GM18858 (cell line): ENCODE measurements at regions not wholly inside any gene's neighbourhood (a gene's known extent, or its start where the extent isn't known, plus 50 kb on each side); places are given as distances from the start of the nearest gene placed in this dataset.
A peak's percentile ranks its signal among the peaks of the same experiment; 100 is the strongest.
"Not testable (repeated sequence)": the region's sequence is repeated elsewhere in the genome, so short reads cannot be mapped to it uniquely, and the experiment has no call there.

Source experiments
- ATAC-seq: cut with Tn5 transposase; IDR thresholded peaks from one replicate; pipeline ENCODE4 v1.9.1; 2021; ENCODE audit not compliant: unreplicated experiment

DNA sequence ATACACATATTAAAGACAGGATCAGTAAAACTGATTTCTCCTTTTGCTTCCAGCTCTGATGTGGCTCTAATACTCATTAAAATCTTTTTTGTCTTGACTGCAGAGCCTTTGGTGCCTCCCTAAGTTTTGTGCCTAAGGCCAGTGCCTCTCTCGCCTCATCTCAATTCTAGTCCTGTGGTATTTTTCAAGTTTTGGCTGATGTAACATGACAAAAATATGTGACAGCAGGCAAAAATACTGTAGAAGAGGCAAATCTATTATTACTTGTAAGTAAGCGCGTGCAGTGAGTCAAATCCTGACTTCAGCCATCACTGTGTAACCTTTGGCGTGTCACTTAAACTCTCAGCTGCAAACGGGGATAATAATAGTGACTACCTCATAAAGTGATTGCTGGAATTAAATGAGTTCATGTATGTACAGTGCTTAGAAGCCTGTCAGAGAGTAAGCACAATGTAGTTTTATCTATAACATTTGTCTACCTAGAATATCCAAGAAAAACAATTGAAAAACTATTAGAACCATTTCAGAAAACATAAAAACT, 74.0 kb downstream of the MAB21L3 start:
- no peak for ATAC-seq

DNA sequence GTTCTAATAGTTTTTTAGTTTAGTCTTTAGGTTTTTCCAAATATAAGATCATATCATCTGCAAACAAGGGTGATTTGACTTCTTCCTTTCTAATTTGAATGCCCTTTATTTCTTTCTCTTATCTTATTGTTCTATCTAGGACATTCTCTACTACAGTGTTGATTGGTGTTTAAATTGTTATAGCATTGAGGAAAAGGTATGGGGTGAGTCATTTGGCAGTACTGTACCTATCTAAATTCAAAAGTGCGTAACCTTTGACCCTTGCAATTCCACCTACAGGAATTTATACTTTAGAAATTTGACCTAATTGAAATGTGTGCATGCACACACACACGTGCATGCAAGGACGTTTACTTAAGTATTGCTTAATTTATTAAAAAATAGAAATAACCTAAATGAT, 78.3 kb downstream of the MAB21L3 start:
- no peak for ATAC-seq

DNA sequence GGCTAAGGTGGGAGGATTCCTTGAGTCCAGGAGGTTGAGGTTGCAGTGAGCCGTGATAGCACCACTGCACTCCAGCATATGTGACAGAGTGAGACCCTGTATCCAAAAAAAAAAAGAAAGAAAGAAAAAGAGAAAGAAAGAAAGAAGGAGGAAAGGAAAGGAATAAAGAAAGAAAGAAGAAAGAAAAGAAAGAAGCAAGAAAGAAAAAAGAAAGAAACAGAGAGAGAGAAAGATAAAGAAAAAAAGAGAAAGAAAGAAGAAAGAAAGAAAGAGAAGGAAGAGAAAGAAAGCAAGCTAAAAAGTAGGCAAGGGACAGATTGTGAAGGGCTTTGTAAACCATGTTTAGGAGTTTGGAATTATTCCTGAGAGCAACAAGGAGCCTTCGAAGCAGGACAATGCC, 80.1 kb downstream of the MAB21L3 start:
- ATAC-seq = no peak

DNA sequence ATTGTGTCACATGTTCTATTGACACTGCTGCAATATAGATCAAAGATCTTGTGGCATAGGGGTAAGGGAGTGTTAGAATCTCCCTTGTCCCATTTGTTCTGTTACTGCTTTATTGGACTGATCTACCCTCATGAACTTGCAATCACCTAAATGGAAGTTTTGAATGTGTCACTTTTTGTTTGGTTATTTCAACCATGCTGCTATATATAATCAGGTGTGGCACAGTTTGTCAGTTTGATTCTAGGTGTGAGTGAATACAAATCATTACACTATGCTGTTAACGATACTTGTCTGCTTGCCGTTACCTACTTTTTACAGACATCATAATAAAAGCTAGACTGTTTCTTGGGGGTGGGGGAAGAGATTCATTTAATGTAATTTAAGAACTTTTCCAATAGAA, 82.6 kb downstream of the MAB21L3 start:
- ATAC-seq = no peak

DNA sequence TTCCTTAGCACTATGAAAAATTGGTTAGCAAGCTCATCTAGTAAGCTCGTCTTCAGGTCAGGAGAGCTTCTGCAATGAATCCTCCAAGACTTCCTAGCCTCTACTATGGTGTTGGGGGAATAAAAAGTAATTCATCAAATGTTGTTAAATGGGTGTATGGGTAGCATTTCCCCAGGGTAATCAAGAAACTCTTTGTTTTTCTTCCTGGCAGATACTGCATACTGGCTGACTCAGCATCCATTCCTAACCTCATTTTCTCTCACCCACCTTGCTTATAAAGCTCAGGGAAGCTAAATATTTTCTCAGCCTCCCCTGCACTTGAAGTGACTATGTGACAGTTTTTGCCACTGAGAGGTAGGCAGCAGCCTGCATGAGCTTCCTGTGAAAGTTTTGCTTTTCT, 83.4 kb downstream of the MAB21L3 start:
- ATAC-seq = no peak

DNA sequence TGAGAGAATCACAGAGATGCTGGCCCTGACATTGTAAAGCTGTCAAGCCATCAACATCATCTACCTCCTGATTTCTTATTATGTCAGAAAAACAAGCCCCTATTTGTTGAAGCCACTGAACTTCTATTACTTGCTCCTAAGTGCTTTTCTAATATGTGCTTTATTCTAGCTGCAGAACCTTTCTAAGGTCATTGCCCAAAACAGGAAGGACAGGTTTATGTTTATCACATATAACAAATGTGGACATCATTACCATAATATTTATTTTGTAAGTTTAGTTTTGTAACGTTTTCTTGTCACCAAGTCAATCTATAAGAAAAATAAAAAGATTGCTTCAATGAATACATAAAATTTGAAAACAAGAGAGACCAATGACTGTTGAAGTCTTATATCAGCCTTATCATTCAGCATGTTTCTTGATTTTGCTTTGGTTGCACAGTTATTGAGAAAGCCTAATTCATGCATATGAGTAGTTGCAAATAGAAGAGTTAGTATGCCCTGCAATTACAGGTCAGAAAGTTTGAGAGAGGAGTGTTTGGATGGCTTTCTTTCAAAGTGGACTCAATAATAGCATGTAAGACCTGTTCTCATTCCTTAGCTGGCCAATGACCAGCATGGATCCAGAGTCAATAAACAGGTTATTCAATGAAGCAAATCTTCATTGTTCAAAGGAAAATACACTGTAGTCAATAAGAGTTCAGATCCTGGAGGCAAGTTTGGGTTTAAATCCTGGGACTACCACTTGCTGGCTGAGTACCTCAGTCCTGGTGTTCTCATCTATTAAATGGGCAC, 84.1 kb downstream of the MAB21L3 start:
- no peak for ATAC-seq

DNA sequence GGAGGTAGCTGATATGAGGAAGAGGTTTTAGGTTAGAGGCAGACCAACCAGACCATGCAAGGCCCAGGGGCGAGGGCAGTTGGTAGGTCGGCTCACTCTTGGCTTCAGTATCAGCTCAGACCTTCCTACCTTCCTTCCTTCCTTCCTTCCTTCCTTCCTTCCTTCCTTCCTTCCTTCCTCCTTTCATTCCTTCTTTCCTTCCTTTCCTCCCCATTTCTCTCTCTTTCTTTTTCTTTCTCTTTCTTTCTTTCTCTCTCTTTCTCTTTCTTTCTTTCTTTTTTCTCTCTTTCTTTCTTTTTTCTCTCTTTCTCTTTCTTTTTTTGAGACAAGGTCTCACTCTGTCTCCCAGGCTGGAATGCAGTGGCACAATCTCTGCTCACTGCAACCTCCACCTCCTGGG, 89.1 kb downstream of the MAB21L3 start:
- ATAC-seq = not testable (repeated sequence)

DNA sequence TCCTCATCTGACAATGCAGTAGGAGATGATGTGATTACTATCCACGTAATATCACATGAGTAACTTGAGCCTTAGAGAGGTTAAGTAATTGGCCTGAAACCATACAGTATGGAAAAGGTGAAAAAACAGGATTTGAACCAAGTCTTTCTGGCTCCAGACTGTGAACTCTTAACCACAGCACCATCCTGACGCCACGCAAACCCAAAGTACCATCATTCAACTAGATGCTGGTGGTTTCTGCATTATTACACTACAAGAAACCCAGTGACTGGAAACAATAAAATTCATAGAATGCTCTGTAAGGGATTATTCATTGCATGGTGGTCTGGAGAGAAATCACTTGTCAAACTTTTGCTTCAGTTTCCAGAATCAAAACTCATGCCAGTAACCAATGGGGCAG, 90.7 kb downstream of the MAB21L3 start:
- no peak for ATAC-seq

DNA sequence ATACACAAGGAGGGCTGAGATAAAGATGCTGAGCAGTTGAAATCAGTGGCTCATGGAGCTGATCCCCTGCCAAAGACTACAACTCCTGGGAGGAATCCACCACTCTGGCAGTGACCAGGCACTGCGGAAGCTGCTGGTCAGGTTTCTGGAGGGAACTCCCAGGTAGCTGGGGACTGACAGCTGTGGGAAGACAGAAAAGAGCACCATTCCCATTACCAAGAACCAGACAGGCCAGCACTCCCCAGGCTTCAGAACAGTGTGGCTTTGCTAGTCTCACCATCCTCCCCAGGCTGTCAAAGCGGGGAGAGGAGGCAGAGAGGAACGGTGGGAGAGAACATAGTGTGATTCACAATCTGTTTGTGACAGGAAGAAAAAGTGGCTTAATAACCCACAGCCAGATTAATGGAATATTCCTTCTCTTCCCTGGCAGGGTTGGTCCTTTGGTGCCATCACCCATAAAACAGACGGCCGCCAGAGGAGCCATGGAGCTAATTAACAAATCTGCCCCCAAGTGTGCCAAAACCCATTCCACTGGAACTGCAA, 92.1 kb downstream of the MAB21L3 start:
- no peak for ATAC-seq

DNA sequence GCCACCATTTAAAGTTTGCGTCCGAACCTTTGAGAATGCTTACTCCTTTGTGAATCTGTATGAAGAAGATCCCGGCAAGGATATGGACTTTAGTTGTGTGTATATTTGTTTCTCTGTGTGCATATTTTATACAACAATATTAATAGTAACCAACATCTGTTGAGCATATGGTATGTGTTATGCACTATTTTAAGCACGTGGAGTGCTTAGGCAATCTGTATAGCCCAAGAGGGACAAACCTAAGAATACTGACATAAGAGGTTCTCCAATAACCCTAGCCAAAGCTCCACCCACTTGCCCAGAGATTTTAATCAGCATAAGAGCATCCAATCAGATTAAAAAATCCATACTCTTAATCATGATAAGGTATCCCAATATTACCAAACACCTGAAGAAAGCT, 92.7 kb downstream of the MAB21L3 start:
- no peak for ATAC-seq

DNA sequence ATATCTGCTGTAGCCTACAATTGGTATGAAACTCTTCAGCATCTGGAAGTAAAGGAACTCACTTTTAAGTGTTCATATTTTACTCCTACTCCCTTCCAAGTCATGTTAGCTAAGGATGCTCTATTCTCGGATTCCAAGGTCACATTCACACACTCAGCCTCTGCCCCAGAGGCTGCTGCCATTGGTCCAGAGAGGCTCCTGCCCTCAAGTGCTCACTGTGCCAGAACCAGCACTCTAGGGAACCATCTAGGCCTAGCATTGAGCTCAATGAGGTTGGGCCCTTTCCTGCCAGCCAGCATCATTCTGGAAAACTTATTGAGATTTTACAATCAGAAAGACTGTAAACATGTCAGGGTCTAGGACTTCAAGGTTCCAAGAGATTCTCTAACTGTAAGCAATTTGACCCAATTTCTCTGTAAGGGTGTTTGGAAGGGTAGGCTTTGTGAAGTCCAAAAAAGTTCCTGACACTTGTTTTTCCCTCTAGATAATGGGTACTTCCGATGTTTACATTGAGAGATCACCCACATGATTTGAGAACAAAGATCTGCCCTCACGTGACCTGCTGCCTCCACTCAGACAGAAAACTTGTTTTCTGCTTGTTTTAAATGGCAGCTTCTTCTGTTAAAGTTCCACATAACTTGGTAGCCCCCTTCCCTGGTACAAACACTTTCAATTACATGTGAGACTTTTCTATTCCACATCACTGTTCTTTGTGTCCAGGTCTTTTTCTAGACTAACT, 94.9 kb downstream of the MAB21L3 start:
- ATAC-seq = no peak

DNA sequence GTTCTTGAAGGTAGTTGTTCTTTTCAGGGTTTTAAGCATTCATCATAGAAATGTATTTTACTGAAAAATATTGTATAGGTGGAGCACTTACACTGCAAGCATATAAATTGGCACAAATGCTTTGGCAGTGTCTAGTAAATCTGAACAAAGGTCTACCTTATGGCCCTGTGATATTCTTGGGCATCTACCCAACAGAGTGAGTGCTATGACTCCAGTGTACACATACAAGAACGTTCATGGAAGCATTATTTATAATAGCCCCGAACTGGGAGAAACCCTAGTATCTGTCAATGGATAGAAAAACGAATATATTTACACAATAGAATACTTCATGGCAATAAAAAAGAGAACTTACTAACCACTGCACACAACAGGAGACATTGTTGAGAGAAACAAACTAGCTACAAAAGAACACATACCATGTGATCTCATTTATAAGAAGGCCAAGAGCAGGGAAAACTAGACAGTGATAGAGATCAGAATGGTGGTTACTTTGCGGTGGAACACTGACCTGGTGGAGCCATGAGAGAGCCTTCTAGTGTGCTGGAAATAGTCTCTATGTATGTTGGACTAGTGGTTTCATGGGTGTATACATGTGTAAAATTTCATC, 96.0 kb downstream of the MAB21L3 start:
- ATAC-seq = no peak

DNA sequence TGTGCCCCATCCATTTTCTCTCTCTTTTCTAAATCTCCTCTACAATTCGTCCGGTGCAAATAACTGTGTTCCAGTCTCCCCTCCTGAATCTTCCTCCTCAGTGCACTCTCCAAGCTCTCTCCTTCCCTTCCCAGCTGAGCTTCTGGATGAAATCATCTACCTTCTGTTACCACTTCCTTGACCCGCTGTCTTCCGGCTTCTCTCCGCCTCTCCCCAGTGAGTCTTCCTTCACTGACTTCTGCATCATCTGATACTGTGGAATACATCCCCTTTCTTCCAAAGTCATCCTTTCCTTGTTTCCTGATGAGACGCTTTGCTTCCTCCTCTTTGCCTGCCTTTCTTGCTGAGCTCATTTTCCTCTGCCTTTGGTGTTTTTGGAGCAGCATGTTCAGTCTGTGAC, 96.9 kb downstream of the MAB21L3 start:
- no peak for ATAC-seq

DNA sequence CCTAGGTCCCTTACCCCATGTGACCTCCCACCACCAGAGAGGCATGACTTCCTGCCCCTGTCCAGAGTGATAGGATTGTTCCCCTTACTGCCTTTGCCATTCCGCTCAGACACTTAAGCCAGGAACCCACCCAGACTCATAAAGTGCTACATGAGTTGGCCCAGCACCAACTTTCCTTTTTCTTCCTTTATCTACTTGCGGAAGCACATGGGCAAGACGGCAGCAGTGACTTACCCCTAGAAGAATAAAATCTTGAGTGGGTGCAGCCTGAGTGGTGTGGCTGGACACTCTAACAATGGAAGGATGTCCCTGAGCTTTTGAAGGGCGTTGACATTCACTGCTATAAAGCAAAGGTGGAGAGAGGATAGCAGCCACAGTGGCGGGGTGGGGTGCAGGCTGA, 100.1 kb downstream of the MAB21L3 start:
- ATAC-seq = no peak

DNA sequence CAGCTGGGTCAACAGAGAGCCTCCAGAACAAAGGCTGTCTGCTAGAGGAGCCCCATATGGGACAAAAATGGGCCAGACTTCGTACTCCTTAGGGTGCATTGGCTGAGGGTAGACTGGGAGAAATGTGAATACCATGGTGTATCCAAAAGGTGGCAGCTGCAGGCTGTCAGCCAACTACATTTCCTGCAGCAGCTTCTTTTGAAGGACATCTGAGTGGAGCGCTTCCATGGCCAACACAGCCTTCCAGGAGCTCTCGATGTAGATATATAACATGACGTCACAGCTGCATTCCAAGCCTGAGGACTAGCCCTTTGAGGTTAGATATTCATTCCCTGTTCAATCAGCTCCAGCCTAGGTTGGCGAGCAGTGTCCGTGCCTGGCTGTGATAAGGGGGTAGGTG, 107.7 kb downstream of the MAB21L3 start:
- no peak for ATAC-seq

DNA sequence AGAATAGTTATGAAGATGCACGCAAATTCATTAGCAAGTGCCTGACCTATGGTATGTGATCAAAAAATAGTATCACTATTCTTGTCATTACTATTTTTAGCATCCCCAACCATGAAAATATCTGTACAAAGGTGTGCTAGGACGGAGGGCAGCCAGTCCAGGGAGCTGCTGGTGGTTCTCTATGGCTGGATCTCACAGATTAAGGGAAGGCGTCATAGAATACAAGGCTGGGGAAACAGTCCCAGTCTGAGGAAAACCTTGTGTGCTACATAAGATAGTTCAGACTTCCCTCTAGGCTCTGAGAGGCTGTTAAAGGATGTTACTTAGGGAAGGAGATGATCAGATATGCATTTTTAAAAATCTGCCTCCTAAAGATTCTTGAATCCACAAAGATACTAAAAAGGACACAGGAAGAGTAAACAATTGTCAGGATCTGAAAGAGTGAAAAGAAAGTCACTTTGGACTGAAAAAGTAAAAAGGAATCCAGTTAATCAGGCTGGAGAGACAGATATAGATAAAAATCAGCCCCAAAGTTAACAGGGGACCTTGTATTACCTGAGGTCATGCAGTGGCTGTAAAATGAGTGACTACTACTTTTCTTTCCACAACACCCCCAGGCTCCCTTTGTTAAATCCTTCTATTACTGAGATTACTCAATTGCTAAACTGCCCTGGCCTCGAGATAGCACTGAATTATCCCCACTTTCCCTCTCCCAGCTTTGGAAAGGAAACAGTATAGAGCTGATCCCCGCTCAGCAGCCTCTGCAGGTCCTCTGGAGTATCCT, 108.6 kb downstream of the MAB21L3 start:
- no peak for ATAC-seq

DNA sequence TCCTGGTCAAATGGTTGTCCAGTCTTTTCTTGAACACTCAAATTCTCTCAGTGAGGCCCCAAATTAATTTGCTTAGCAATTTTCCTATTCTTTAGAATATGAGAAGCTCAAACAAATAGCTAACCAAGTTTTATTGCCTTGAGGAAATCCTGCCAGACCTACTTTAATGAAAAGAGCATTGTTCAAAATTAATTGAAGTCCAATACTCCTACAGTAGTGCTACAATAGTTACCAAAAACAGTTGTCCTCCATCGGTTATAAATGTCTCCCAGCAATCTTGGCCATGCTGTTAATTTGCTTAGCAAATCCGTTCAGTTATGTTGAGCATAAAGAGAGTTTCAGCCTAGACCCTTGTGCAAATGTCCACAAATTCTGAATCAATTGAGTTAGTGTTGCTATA, 112.9 kb downstream of the MAB21L3 start:
- no peak for ATAC-seq

DNA sequence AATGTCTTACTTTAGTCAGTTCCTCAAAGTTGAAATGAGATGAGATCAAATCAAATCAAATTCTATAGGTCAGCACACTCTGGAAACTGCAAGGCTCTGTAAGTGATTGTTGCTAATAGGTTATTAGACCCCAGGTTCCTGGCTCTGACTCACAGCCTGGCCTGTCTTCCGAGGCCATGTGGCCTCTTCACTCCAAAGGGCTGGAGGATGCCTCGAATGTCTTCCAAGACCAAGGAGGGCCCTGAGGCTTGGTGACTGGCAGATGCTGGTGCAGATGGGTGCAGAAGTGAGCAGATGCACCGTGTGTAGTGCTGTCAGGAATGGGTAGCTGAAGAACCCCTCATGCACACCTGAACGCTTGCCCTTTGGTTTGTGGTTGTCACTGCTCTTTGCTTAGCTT, 113.4 kb downstream of the MAB21L3 start:
- ATAC-seq = no peak

DNA sequence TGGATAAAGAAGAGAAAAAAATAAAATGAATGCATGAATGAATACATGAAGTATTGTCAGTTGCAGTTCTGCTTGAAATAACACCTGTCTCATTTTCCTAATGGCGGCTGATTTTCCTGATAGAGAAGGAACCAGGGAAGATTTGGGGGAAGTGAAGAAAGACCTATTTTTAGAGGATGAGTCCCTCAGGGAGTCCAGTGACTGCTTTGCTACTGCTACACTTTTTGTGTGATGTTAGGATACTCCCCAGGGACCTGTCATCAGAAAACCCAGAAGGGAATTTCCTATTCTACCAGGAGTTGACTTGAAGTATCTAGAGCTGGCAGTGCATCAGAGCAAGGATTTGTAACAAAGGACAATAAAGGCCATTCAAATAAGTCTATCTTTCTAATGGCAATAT, 114.8 kb downstream of the MAB21L3 start:
- ATAC-seq = no peak

DNA sequence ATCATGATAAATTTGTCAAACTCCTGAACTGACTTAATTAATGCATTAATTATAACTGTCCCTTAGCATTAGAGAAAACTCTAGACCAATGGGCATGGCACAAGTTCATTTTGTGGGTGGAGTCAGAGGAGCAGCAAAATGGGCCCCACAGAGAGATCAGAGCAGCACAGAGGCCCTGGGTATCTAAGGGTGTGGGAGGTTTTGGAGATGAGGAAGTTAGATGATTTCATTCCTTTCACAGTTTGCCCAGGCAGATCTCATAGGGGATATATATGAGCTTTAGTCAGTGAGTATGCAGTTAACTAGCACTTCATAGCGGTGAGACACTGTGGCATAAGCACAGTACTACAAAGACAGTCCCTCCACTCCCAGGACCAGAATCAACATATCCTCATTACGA, 117.3 kb downstream of the MAB21L3 start:
- peak; percentile 37 for ATAC-seq

DNA sequence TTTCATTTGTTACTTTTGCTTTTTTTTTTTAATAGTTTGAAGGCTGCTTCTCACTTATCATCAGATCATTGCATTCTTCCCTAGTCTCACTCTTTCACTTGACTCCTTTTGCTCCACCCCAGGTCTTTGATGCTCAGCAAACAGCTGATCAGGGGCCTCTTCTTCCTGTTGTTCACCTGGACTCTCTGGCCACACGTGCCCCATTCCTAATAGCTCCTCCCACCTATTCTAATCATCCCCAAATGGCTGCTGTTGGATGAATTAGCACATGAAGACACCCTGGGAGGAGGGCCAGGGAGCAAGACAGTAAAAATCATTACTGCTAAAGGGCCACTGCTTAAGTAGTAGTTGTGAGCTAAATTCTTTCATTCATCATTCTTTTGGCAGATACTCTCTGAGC, 119.5 kb downstream of the MAB21L3 start:
- ATAC-seq = no peak
